ENCODE measurements at regions not wholly inside any gene's neighbourhood (a gene's known extent, or its start where the extent isn't known, plus 50 kb on each side); places are given as distances from the start of the nearest gene placed in this dataset.

GRCh38 chr7:121447243-121447910 is 51.3 kb upstream of the FAM3C start:
- DNase-seq = no peak

GRCh38 chr7:121446526-121446925 is 50.4 kb upstream of the FAM3C start:
- DNase-seq = no peak
